Dedifferentiated amniotic fluid mesenchymal stem cell (primary cell): ENCODE measurements at regions not wholly inside any gene's neighbourhood (a gene's known extent, or its start where the extent isn't known, plus 50 kb on each side); places are given as distances from the start of the nearest gene placed in this dataset.
"Not testable (repeated sequence)": the region's sequence is repeated elsewhere in the genome, so short reads cannot be mapped to it uniquely, and the experiment has no call there.

Source experiments
- DNase-seq: peaks from one replicate; pipeline ENCODE4 v3.0.0-alpha.2; 2016; ENCODE audit errors: extremely low spot score

DNA sequence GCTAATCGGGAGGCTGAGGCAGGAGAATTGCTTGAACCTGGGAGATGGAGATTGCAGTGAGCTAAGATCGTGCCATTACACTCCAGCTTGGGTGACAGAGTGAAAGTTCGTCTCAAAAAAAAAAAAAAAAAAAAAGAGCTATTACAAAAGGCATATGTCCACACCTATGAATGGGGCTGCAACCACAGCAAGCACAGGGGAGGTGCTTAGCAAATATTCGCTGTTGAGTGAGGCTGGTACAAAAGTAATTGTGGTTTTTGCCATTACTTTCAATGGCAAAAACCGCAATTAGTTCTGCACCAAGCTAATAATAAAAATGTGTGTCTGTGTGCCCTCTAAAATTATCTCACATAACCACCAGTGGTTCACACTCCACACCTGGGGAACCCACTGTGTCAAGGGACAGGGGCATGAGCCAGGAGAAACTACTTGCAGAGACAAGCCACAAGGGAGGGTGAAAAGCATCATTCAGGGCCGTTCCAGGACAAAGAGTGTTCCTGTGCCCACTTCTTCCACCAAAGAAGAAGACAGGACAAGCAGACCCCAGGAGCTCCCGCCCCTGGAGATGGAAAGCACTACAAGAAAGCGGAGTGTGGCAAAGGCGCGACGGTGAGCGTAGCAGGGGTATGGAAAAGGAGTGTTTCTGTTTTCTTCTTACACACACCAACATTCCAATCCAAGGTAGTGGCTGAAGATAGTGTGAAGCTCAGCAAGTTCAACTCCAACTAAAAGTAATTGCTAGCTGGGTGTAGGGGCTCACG lies 84.4 kb upstream of the CNEP1R1 start:
- no peak for DNase-seq

DNA sequence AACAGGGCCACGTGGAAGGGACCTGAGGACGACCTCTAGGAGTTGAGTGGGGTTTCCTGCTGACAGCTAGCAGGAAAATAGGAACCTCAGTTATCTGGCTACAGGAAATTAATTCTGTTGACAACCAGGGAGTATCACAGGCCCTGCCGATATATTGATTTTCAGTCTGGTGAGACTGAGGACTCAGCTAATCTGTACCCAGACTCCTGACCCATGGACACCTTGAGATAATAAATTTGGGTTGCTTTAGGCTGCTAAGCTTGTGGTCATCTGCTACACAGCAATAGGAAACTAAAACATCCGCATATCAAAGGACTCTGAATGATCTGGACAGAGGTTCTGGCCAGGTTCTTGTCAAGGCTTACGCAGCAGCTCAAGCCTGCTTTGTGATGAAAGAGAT lies 80.8 kb upstream of the CNEP1R1 start:
- no peak for DNase-seq

DNA sequence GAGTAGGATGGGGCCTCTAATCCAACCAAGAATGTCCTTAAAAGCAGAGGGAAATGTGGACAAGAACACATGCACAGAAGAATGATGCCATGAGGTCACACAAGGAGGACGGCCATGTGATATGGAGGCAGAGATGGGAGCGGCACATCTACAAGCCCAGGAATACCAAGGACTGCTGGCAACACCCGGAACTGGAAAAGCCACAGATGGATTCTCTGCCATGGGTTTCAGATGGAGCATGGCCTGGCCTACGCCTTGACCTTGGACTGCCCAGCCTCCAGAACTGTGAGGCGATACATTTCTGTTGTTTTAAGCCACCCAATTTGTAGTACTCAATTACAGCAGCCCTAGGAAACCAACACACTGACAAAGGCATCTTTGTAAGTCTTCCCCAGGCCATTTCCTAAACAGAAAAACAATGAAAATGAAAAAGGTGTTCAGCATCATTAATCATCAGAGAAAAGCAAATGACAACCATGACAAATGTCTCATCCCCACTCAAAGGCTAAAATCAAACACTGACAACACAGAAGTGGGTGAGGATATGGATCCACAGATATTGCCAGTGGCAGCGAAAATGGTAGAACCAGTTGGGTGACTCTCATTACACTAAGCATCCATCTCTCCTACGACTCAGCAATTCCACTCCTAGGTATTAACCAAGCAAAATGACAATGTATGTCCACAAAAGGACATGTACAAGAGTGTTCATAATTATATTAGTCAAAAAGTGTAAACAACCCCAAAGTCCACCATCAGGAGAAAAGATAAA lies 76.9 kb upstream of the CNEP1R1 start:
- no peak for DNase-seq

GRCh38 chr16:49951574-49952195 lies 73.3 kb upstream of the CNEP1R1 start:
- DNase-seq = no peak

DNA sequence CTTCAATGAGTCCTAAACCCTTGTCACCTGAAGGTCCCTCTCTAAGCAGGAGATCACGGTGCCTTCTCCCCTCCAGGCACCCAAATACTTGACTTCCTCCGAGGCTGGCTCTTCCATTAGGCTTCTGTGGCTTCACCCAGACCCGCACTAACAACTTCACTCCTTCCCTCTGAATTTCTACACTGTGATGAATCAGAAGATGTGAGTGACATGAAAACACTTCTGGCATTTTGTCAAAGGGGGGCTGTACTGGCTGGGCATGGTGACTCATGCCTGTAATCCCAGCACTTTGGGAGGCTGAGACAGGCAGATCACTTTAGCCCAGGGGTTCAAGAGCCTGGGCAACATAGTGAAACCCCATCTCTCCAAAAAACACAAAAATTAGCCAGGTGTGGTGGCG lies 72.6 kb upstream of the CNEP1R1 start:
- no peak for DNase-seq

- DNase-seq = no peak
Observed at GRCh38 chr16:49953090-49953489, 71.9 kb upstream of the CNEP1R1 start.

- no peak for DNase-seq
Observed at GRCh38 chr16:49955858-49956257, 69.2 kb upstream of the CNEP1R1 start.

GRCh38 chr16:49956915-49957314 lies 68.1 kb upstream of the CNEP1R1 start:
- no peak for DNase-seq

DNA sequence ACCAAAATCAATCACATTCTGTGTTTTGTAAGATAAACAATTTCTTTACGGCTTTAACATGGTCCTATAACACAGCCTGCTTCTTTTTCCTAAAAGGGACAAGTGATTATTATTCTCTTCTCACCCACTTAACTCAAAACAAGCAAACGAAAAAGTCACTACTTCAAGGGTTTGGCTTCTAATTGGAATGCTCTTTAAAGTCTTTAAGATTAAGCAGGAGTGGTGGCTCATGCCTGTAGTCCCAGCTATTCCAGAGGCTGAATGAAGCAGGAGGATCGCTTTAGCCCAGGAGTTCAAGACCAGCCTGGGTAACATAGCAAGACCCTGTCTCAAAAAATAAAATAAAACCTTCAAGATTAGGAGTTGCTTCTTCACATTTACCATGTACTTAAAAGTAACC lies 66.6 kb upstream of the CNEP1R1 start:
- DNase-seq = no peak

DNA sequence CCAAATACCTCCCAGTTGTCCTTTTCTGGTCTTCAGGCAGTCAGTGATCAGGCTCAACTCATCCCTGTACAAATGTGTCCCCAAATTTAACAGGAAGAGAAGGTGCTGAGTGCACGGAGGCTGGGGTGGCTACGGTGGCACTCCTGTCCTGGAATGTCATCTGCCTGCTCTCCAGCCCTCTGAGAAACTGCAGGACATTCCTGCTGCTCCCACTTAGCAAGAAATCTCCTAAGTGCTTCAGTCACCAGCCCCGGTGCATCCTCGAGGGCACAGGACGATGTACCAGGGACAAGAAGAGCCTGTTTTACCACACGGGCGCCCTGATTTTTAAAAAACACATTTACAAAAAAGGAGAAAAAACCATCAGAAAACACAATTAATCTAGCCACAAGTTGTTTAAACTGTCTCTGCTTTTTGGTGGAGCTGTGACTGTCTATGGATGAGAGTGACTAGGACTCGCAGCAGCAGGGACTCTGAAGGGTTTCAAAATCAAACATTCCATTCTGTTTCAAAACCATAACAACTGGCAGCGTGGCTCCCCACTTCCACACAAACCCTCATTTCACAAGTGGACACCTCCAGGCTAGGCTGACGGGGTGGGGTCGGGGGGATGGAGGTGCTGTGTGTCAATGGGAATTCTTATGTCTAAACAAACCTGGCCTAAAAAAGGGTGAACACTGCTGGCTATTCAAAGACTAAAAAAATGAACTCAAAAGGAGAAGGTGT lies 65.3 kb upstream of the CNEP1R1 start:
- no peak for DNase-seq

DNA sequence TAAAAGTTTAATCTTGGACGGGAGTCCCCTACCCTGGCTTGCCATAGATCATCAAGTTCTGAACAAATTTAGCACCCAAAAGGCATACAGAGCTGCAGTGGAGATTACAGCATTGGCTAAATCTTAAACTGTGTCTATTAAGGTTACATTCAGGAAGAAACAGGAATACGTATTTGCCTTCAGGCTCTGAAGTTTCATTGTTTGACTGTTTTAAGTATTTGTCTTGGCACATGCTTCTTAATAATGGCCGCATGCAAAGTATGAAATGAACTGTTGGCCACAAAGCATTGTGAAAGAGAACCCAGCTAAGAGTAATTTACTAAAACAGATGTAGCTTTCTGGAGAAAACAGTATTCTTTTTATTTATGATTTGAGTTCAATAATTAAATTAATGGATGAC lies 63.9 kb upstream of the CNEP1R1 start:
- DNase-seq = peak; percentile 31

GRCh38 chr16:49962566-49962965 lies 62.5 kb upstream of the CNEP1R1 start:
- not testable (repeated sequence) for DNase-seq

DNA sequence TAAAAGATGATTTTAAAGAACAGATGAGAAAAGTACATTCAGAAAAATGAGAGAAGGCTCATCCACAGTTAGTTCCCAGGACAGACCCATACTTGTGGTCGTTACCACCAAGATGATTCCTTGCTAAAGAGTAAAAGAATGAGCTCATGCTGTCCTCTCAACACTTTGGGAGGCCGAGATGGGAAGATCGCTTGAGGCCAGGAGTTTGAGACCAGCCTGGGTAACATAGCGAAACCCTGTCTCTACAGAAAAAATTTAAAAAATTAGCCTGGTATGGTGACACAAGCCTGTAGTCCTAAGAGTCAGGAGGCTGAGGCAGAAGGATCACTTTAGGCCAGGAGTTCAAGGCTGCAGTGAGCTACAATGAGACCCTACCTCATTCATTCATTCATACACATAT lies 60.7 kb upstream of the CNEP1R1 start:
- DNase-seq = no peak

DNA sequence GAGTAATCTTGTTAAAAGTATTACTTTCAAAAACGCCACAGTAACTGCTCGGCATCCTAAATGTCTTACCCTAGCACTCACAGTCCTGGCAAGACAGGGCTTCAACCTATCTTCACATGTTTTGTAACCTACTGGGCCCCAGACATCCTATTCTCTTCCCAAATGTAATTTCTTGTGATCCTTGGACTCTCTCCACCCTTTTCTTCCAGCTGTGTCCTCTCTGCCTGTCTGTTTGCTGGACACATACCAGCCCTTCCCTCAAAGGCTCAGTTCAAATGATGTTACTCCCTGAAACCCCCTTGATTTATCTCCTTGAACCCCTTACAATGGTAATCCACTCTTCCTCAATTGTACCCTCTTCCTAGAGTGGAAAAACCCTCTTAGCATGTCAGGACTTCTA lies 60.1 kb upstream of the CNEP1R1 start:
- no peak for DNase-seq

DNA sequence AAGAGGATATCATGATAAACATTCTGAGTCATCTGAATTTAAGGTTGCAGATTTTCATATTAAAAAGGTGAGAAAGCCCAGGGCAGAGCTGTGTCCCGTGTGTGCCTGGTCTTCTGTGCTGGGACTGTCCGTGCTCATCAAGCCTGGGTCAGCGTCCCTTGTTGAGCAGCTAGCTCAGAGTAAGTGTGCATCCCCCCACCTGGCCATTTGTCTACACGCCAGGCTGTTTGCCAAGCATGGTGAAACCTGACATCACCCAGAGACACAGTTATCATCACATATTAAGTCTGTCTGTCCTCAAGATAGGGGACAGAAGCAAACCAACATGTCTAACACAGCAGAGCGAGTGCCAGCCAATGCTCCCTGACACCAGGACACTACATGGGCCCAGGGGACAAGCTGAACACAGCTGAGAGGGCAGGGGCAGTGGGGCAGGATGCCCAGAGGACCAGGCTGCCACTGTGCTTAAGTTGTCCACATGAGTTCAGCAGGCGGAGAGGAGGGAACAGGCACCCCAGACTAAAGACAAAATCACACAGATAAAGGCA lies 57.9 kb upstream of the CNEP1R1 start:
- DNase-seq = no peak

GRCh38 chr16:49969091-49970030 lies 55.7 kb upstream of the CNEP1R1 start:
- DNase-seq = no peak

GRCh38 chr16:49970797-49971431 lies 54.1 kb upstream of the CNEP1R1 start:
- DNase-seq = no peak

DNA sequence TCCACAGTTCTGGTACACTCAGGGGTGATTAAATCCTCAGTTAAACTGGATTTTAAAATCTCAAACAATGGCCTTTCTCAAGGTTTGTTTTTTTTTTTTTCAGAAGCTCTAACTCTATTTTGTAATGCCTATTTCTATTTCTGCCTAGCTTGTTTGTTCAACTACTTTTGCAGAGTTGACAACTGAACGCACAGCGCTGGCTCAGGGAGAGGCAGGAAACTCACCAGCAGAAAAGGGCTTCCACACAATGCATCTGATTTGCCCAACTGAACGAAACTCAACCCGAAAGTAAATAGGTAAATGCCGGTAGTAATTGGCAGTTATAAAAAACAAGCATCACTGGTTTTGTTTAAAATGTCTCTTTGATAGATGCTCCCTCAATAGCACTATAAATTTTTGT lies 52.7 kb upstream of the CNEP1R1 start:
- DNase-seq = no peak

- DNase-seq = no peak
Observed at GRCh38 chr16:49972961-49973360, 52.1 kb upstream of the CNEP1R1 start.
